Lung (tissue), 11 donors: ENCODE measurements at regions not wholly inside any gene's neighbourhood (a gene's known extent, or its start where the extent isn't known, plus 50 kb on each side); places are given as distances from the start of the nearest gene placed in this dataset.

ENCODE experiments used
- ATAC-seq: fragments of 200-7000 bp; cut with Tn5 transposase; one replicate; pipeline ENCODE4 v1.9.1; 2020; ENCODE audit warnings: moderate number of reproducible peaks; ENCODE audit not compliant: insufficient read depth, low FRiP score
- DNase-seq, 3 donors: peaks; one replicate each; pipeline ENCODE4 v3.0.0-alpha.2; 2013 to 2017
- H3K27ac ChIP-seq, 2 donors: one replicate each; pipeline ENCODE4 v1.5.1; 2013; ENCODE audit warnings: mild to moderate bottlenecking in 2 of 2, moderate library complexity in 2 of 2, control low read depth in 1 of 2, inconsistent platforms in 1 of 2, low read depth in 1 of 2, low read length in 1 of 2
- H3K27me3 ChIP-seq, 3 donors: one replicate each; pipeline ENCODE4 v1.5.1; 2013; ENCODE audit warnings: low read length in 2 of 3; ENCODE audit not compliant: control insufficient read depth in 3 of 3, insufficient read depth in 3 of 3
- H3K36me3 ChIP-seq, 4 donors: one replicate each; pipeline ENCODE4 v1.5.1; 2013; ENCODE audit warnings: low read length in 4 of 4, mild to moderate bottlenecking in 1 of 4, moderate library complexity in 1 of 4; ENCODE audit not compliant: control insufficient read depth in 4 of 4, insufficient read depth in 4 of 4
- H3K4me1 ChIP-seq, 5 donors: one replicate each; pipeline ENCODE4 v1.5.1; 2013; ENCODE audit warnings: low read length in 5 of 5, mild to moderate bottlenecking in 2 of 5, moderate library complexity in 1 of 5; ENCODE audit not compliant: control insufficient read depth in 5 of 5, insufficient read depth in 5 of 5
- H3K4me3 ChIP-seq: one replicate; pipeline ENCODE4 v1.5.1; 2013; ENCODE audit warnings: mild to moderate bottlenecking, control low read depth, moderate library complexity
- H3K9ac ChIP-seq, 2 donors: one replicate each; pipeline ENCODE4 v1.5.1; 2013; ENCODE audit warnings: low read length in 2 of 2, control low read depth in 1 of 2; ENCODE audit not compliant: insufficient read depth in 1 of 2
- H3K9me3 ChIP-seq, 4 donors: one replicate each; pipeline ENCODE4 v1.5.1; 2013; ENCODE audit warnings: low read length in 3 of 4, mild to moderate bottlenecking in 1 of 4, moderate library complexity in 1 of 4; ENCODE audit not compliant: control insufficient read depth in 4 of 4, insufficient read depth in 3 of 4
- CTCF ChIP-seq: IDR thresholded peaks from 2 replicates; pipeline ENCODE4 v1.5.1; 2012; ENCODE audit warnings: mild to moderate bottlenecking; ENCODE audit errors: control extremely low read depth, extremely low read depth
- WGBS, 2 donors: extraction: QIAGEN DNeasy Blood & Tissue Kit; methylation state at CpG; one replicate each; pipeline ENCODE4 v1.1.7; 2013; 5-methylcytosine and 5-hydroxymethylcytosine counted together
- donor health status: control.
- donor health status: control.
- donor health status: Bipolar disorder and iron deficiency.
- donor health status: healthy.
- donor health status: DM: yes; HTN: yes; CAD: no.

- Histone ChIP-seq H3K4me3 (no peak overlapping the region), H3K9ac (no peak overlapping the region), H3K27ac (no peak overlapping the region), H3K36me3 (no peaks in the 10 kb centered on the region), H3K27me3 (peaks cover 0 to 41% (median 29%) of the 10 kb centered on the region in 3 donors), H3K4me1 (peaks cover 0 to 36% (median 7%) of the 10 kb centered on the region in 5 donors), H3K9me3 (no peaks in the 10 kb centered on the region)
- no peak for TF ChIP-seq CTCF
- 69 to 87% methylated on average over 6 of the region's 6 CpGs for WGBS, 2 donors
- ATAC-seq (no peak), DNase-seq (peak; percentile 68 to 87 (median 79))
Measured at GRCh38 chr1:47705517-47706130, 267.8 kb downstream of the FOXD2 start.

- Histone ChIP-seq H3K36me3 (no peaks in the 10 kb centered on the region), H3K4me1 (peaks cover 0 to 36% (median 7%) of the 10 kb centered on the region in 5 donors), H3K9me3 (no peaks in the 10 kb centered on the region), H3K27ac (no peak overlapping the region), H3K9ac (no peak overlapping the region), H3K27me3 (peaks cover 0 to 60% (median 46%) of the 10 kb centered on the region in 3 donors), H3K4me3 (no peak overlapping the region)
- ATAC-seq (no peak), DNase-seq (no peak)
- WGBS, 2 donors: 52 to 59% methylated on average over 6 of the region's 6 CpGs
- TF ChIP-seq CTCF: no peak
Measured at GRCh38 chr1:47707503-47707902, 269.7 kb downstream of the FOXD2 start.

- H3K4me3 ChIP-seq: no peak overlapping the region
- 19 to 21% methylated on average over 21 of the region's 21 CpGs for WGBS, 2 donors
- peak in 1 of 3 donors; percentile 14 for DNase-seq
- no peak overlapping the region for H3K27ac ChIP-seq
- no peak for ATAC-seq
- no peak for TF ChIP-seq CTCF
- H3K9me3 ChIP-seq: no peaks in the 10 kb centered on the region
- H3K4me1 ChIP-seq: peaks cover 0 to 33% (median 6%) of the 10 kb centered on the region in 5 donors
- peaks cover 0 to 65% (median 52%) of the 10 kb centered on the region in 3 donors for H3K27me3 ChIP-seq
- H3K36me3 ChIP-seq: no peaks in the 10 kb centered on the region
- H3K9ac ChIP-seq: no peak overlapping the region
Measured at GRCh38 chr1:47708019-47708535, 270.2 kb downstream of the FOXD2 start.
